ENCODE measurements at regions not wholly inside any gene's neighbourhood (a gene's known extent, or its start where the extent isn't known, plus 50 kb on each side); places are given as distances from the start of the nearest gene placed in this dataset.

GRCh38 chr3:41093476-41093875 lies 105.8 kb upstream of the CTNNB1 start:
- TF ChIP-seq CTCF (IDR thresholded peaks at IDR 0.05) (no peak), POLR2AphosphoS5 (IDR thresholded peaks at IDR 0.05; ENCODE audit: low read depth, low read length) (no peak), REST (IDR thresholded peaks at IDR 0.05; ENCODE audit: insufficient read depth in 1 of 2, low read depth in 2 of 2, low read length in 1 of 2) (no peak), SIN3A (IDR thresholded peaks at IDR 0.05; ENCODE audit: borderline replicate concordance, insufficient read depth, low read depth, low read length) (no peak), TCF7L2 (IDR thresholded peaks at IDR 0.05; ENCODE audit: low read depth, low read length) (no peak)
